ENCODE measurements at regions not wholly inside any gene's neighbourhood (a gene's known extent, or its start where the extent isn't known, plus 50 kb on each side); places are given as distances from the start of the nearest gene placed in this dataset.
"Not testable (repeated sequence)": the region's sequence is repeated elsewhere in the genome, so short reads cannot be mapped to it uniquely, and the experiment has no call there.

DNA sequence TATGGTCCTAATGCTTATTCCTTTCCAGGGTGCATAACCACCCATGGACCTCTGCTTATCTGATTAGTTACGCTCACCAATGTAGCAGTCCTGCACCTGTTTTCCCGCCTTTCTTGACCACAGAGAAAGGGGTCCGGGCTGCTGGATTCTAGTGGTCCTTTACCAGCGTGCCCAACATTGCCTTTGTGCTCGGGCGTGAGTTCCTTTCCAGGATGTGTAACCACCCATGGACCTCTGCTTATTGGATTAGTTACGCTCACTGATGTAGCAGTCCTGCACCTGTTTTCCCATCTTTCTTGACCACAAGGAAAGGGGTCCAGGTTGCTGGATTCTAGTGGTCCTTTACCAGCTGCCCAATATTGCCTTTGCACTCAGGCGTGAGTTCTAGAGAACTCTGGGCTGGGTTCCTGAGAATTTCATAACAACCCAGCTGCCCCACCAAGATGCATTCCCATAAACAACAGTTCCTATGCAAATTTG is 267.6 kb upstream of the PODXL start:
- TF ChIP-seq, protein P1, sequence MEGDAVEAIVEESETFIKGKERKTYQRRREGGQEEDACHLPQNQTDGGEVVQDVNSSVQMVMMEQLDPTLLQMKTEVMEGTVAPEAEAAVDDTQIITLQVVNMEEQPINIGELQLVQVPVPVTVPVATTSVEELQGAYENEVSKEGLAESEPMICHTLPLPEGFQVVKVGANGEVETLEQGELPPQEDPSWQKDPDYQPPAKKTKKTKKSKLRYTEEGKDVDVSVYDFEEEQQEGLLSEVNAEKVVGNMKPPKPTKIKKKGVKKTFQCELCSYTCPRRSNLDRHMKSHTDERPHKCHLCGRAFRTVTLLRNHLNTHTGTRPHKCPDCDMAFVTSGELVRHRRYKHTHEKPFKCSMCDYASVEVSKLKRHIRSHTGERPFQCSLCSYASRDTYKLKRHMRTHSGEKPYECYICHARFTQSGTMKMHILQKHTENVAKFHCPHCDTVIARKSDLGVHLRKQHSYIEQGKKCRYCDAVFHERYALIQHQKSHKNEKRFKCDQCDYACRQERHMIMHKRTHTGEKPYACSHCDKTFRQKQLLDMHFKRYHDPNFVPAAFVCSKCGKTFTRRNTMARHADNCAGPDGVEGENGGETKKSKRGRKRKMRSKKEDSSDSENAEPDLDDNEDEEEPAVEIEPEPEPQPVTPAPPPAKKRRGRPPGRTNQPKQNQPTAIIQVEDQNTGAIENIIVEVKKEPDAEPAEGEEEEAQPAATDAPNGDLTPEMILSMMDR (conservative IDR thresholded peaks at IDR 0.05; ENCODE audit: low read depth, low read length) = not testable (repeated sequence)
- not testable (repeated sequence) for TF ChIP-seq EZH2phosphoT487 (IDR thresholded peaks at IDR 0.05; ENCODE audit: borderline replicate concordance, low read length); EZH2 (IDR thresholded peaks at IDR 0.05; ENCODE audit: low read length, unreplicated experiment)
